Upper lobe of right lung (tissue), 1 donor: ENCODE measurements at regions not wholly inside any gene's neighbourhood (a gene's known extent, or its start where the extent isn't known, plus 50 kb on each side); places are given as distances from the start of the nearest gene placed in this dataset.
"Not testable (repeated sequence)": the region's sequence is repeated elsewhere in the genome, so short reads cannot be mapped to it uniquely, and the experiment has no call there.

Experiments used
- ATAC-seq: fragments of 200-7000 bp; cut with Tn5 transposase; one replicate; pipeline ENCODE4 v1.9.1; 2020; ENCODE audit warnings: mild to moderate bottlenecking, moderate library complexity
- DNase-seq: peaks from one replicate; pipeline ENCODE4 v3.0.0-alpha.2; 2020
- H3K27ac ChIP-seq: fragments of 200-600 bp; one replicate; pipeline ENCODE4 v1.8.0; 2022
- H3K27me3 ChIP-seq: fragments of 200-600 bp; one replicate; pipeline ENCODE4 v1.8.0; 2022; ENCODE audit warnings: mild to moderate bottlenecking
- H3K36me3 ChIP-seq: fragments of 200-600 bp; one replicate; pipeline ENCODE4 v1.8.0; 2022
- H3K4me1 ChIP-seq: fragments of 200-600 bp; one replicate; pipeline ENCODE4 v1.8.0; 2022
- H3K4me3 ChIP-seq: fragments of 200-600 bp; one replicate; pipeline ENCODE4 v1.8.0; 2022; ENCODE audit warnings: mild to moderate bottlenecking
- H3K9me3 ChIP-seq: fragments of 200-600 bp; one replicate; pipeline ENCODE4 v1.8.0; 2022
- CTCF ChIP-seq: fragments of 200-600 bp; IDR thresholded peaks from one replicate; pipeline ENCODE4 v1.8.0; 2022; ENCODE audit warnings: antibody characterized with exemption
- intact Hi-C: fragments of 100-400 bp; cut with DNase I; formaldehyde crosslinking; loops from one replicate; pipeline ENCODE4 v1.11.0; 2022
- donor health status: DM: no; HTN: yes; CAD: no; lungs with severe emphysema.

GRCh38 chr5:96533371-96533770 lies 100.3 kb upstream of the PCSK1 start:
- intact Hi-C loops: no loop called here
- no peak for ATAC-seq
- no peak for TF ChIP-seq CTCF

GRCh38 chr5:96537386-96537785 lies 104.3 kb upstream of the PCSK1 start:
- no peak for DNase-seq
- H3K27me3 ChIP-seq: no peaks in the 10 kb centered on the region
- ATAC-seq: no peak
- no peaks in the 10 kb centered on the region for H3K36me3 ChIP-seq
- no peak for TF ChIP-seq CTCF
- intact Hi-C loops: no loop called here
- H3K4me3 ChIP-seq: no peak overlapping the region
- peak overlapping the region; percentile 9 for H3K27ac ChIP-seq
- H3K4me1 ChIP-seq: no peaks in the 10 kb centered on the region
- H3K9me3 ChIP-seq: no peaks in the 10 kb centered on the region

More at GRCh38 chr5:96533371-96533770, 100.3 kb upstream of the PCSK1 start:
- Histone ChIP-seq H3K36me3 (no peaks in the 10 kb centered on the region), H3K27me3 (no peaks in the 10 kb centered on the region), H3K4me1 (no peaks in the 10 kb centered on the region), H3K9me3 (no peaks in the 10 kb centered on the region), H3K27ac (no peak overlapping the region), H3K4me3 (no peak overlapping the region)
- no peak for DNase-seq

- Histone ChIP-seq H3K9me3 (no peaks in the 10 kb centered on the region), H3K4me3 (no peak overlapping the region), H3K27ac (no peak overlapping the region), H3K36me3 (no peaks in the 10 kb centered on the region), H3K4me1 (no peaks in the 10 kb centered on the region), H3K27me3 (no peaks in the 10 kb centered on the region)
- DNase-seq (no peak), ATAC-seq (no peak)
- no peak for TF ChIP-seq CTCF
- intact Hi-C loops: no loop called here
These were observed 105.8 kb upstream of the PCSK1 start for GRCh38 chr5:96538808-96539250.

- Histone ChIP-seq H3K4me1 (no peaks in the 10 kb centered on the region), H3K27me3 (no peaks in the 10 kb centered on the region), H3K4me3 (no peak overlapping the region), H3K27ac (no peak overlapping the region), H3K9me3 (no peaks in the 10 kb centered on the region), H3K36me3 (no peaks in the 10 kb centered on the region)
- ATAC-seq: no peak
- intact Hi-C loops: no loop called here
- TF ChIP-seq CTCF: no peak
- DNase-seq: no peak
These were observed 113.1 kb upstream of the PCSK1 start for GRCh38 chr5:96546120-96546519.

GRCh38 chr5:96547486-96547885 lies 114.4 kb upstream of the PCSK1 start:
- no peaks in the 10 kb centered on the region for H3K27me3 ChIP-seq
- no peak for TF ChIP-seq CTCF
- H3K36me3 ChIP-seq: no peaks in the 10 kb centered on the region
- ATAC-seq (no peak), DNase-seq (no peak)
- no peak overlapping the region for H3K4me3 ChIP-seq
- intact Hi-C loops: no loop called here
- no peaks in the 10 kb centered on the region for H3K9me3 ChIP-seq
- no peaks in the 10 kb centered on the region for H3K4me1 ChIP-seq
- H3K27ac ChIP-seq: no peak overlapping the region

- intact Hi-C loops: no loop called here
- H3K27me3 ChIP-seq: no peaks in the 10 kb centered on the region
- no peak for ATAC-seq
- TF ChIP-seq CTCF: no peak
- DNase-seq: no peak
- H3K27ac ChIP-seq: no peak overlapping the region
- no peaks in the 10 kb centered on the region for H3K36me3 ChIP-seq
- no peak overlapping the region for H3K4me3 ChIP-seq
- no peaks in the 10 kb centered on the region for H3K4me1 ChIP-seq
- H3K9me3 ChIP-seq: no peaks in the 10 kb centered on the region
These were observed 113.3 kb upstream of the CAST start for GRCh38 chr5:96548905-96549304.

GRCh38 chr5:96560857-96561256 lies 101.3 kb upstream of the CAST start:
- H3K4me3 ChIP-seq, H3K4me1 ChIP-seq, ATAC-seq, H3K36me3 ChIP-seq, H3K9me3 ChIP-seq, H3K27me3 ChIP-seq, DNase-seq, H3K27ac ChIP-seq, intact Hi-C loops: not testable (repeated sequence)
